CD14-positive monocyte (primary cell): ENCODE measurements at regions not wholly inside any gene's neighbourhood (a gene's known extent, or its start where the extent isn't known, plus 50 kb on each side); places are given as distances from the start of the nearest gene placed in this dataset.

Source experiments
- DNase-seq, 3 donors: peaks; one replicate each; pipeline ENCODE4 v3.0.0-alpha.2; 2011 to 2022
- H2AFZ ChIP-seq: 2 replicates; pipeline ENCODE4 v1.6.0; 2012; ENCODE audit warnings: mild to moderate bottlenecking, low read depth, low read length, inconsistent platforms; ENCODE audit not compliant: insufficient read depth, poor library complexity, severe bottlenecking
- H3K27ac ChIP-seq, 2 donors: 1 replicate in 1 of 2; 2 replicates in 1 of 2; pipeline ENCODE4 v1.5.1; 2012 to 2013; ENCODE audit warnings: low read length in 2 of 2, control low read depth in 1 of 2, inconsistent platforms in 1 of 2, low read depth in 1 of 2, mild to moderate bottlenecking in 1 of 2
- H3K27me3 ChIP-seq, 2 donors: one replicate each; pipeline versions ENCODE4 v1.6.0 to v1.6.1; 2011 to 2013; ENCODE audit warnings: low read length in 2 of 2; ENCODE audit not compliant: control insufficient read depth in 2 of 2, insufficient read depth in 2 of 2
- H3K36me3 ChIP-seq, 2 donors: replicated peaks in 1 of 2; 1 replicate in 1 of 2; 2 replicates in 1 of 2; pipeline versions ENCODE4 v1.5.1 to v1.6.1; 2012 to 2013; ENCODE audit warnings: low read length in 2 of 2, control low read depth in 1 of 2, inconsistent platforms in 1 of 2, mild to moderate bottlenecking in 1 of 2; ENCODE audit not compliant: insufficient read depth in 2 of 2, control insufficient read depth in 1 of 2
- H3K4me1 ChIP-seq, 2 donors: 1 replicate in 1 of 2; 2 replicates in 1 of 2; pipeline versions ENCODE4 v1.5.1 to v1.6.1; 2012 to 2013; ENCODE audit warnings: low read length in 2 of 2, control low read depth in 1 of 2, inconsistent platforms in 1 of 2, mild to moderate bottlenecking in 1 of 2, moderate library complexity in 1 of 2; ENCODE audit not compliant: insufficient read depth in 2 of 2, control insufficient read depth in 1 of 2
- H3K4me2 ChIP-seq: replicated peaks from 2 replicates; pipeline ENCODE3; 2012; ENCODE audit warnings: low read length, moderate library complexity, mild to moderate bottlenecking; ENCODE audit not compliant: poor library complexity, severe bottlenecking; ENCODE audit errors: extremely low read depth
- H3K4me3 ChIP-seq, 3 experiments: fragments of 200-600 bp in 1 of 3; sonication (generic) in 1 of 3; replicated peaks in 1 of 3; 1 replicate in 2 of 3; 2 replicates in 1 of 3; pipeline ENCODE4 v1.5.1; 2011 to 2013; ENCODE audit warnings: low read length in 3 of 3, mild to moderate bottlenecking in 3 of 3, control low read depth in 2 of 3, low read depth in 2 of 3, inconsistent platforms in 1 of 3, moderate library complexity in 1 of 3
- H3K79me2 ChIP-seq: 2 replicates; pipeline ENCODE4 v1.6.0; 2012; ENCODE audit warnings: mild to moderate bottlenecking, control low read depth, inconsistent platforms, low read length, moderate library complexity; ENCODE audit not compliant: insufficient read depth
- H3K9ac ChIP-seq: 2 replicates; pipeline ENCODE4 v1.6.0; 2017; ENCODE audit warnings: low read length, mild to moderate bottlenecking; ENCODE audit not compliant: insufficient read depth, poor library complexity, severe bottlenecking
- H3K9me3 ChIP-seq, 2 donors: replicated peaks in 1 of 2; 1 replicate in 1 of 2; 2 replicates in 1 of 2; pipeline versions ENCODE4 v1.5.1 to v1.6.1; 2012 to 2013; ENCODE audit warnings: low read length in 2 of 2, control low read depth in 1 of 2; ENCODE audit not compliant: control insufficient read depth in 1 of 2, insufficient read depth in 1 of 2
- H4K20me1 ChIP-seq: 2 replicates; pipeline ENCODE4 v1.6.0; 2012; ENCODE audit warnings: mild to moderate bottlenecking, low read length, control low read depth, moderate library complexity; ENCODE audit not compliant: insufficient read depth
- H3K27ac Mint-ChIP-seq, 7 donors: one replicate each; pipeline ENCODE4 v1.8.0; 2020; ENCODE audit warnings: mild to moderate bottlenecking in 7 of 7, mixed read lengths in 7 of 7, moderate library complexity in 6 of 7, inconsistent platforms in 2 of 7
- H3K27me3 Mint-ChIP-seq, 3 donors: one replicate each; pipeline ENCODE4 v1.8.0; 2021 to 2022; ENCODE audit warnings: low read depth in 3 of 3, mild to moderate bottlenecking in 3 of 3, mixed read lengths in 3 of 3, moderate library complexity in 3 of 3, inconsistent platforms in 1 of 3
- H3K36me3 Mint-ChIP-seq, 2 donors: one replicate each; pipeline ENCODE4 v1.8.0; 2020; ENCODE audit warnings: mixed read lengths in 2 of 2, inconsistent platforms in 1 of 2, mild to moderate bottlenecking in 1 of 2
- H3K4me1 Mint-ChIP-seq: one replicate; pipeline ENCODE4 v1.8.0; 2020; ENCODE audit warnings: mild to moderate bottlenecking, mixed read lengths
- H3K4me3 Mint-ChIP-seq, 2 donors: one replicate each; pipeline ENCODE4 v1.8.0; 2020; ENCODE audit warnings: mild to moderate bottlenecking in 2 of 2, mixed read lengths in 2 of 2, moderate library complexity in 1 of 2
- H3K9me3 Mint-ChIP-seq, 7 donors: one replicate each; pipeline ENCODE4 v1.8.0; 2020 to 2022; ENCODE audit warnings: mixed read lengths in 7 of 7, mild to moderate bottlenecking in 6 of 7, moderate library complexity in 6 of 7, inconsistent platforms in 2 of 7
- CTCF ChIP-seq: fragments of 200-600 bp; IDR thresholded peaks from one replicate; pipeline ENCODE4 v1.8.0; 2022; ENCODE audit warnings: antibody characterized with exemption, mild to moderate bottlenecking
- WGBS: methylation state at CpG from one replicate; pipeline ENCODE4 v1.1.5; 2013; ENCODE audit warnings: missing lambda C conversion rate; ENCODE audit not compliant: insufficient coverage; 5-methylcytosine and 5-hydroxymethylcytosine counted together
- intact Hi-C, 2 donors: fragments of 100-400 bp; cut with micrococcal nuclease; formaldehyde crosslinking; loops; one replicate each; pipeline versions ENCODE4 v1.15.0 to v1.15.1; 2023

- H3K4me3 ChIP-seq, result no peak overlapping the region
- H3K27me3 ChIP-seq, result no peaks in the 10 kb centered on the region
- no peaks in the 10 kb centered on the region for H3K36me3 ChIP-seq
- H3K9ac ChIP-seq, result no peak overlapping the region
- Mint-ChIP-seq H3K9me3 (peaks cover 0 to 14% (median 9%) of the 10 kb centered on the region in 7 donors), H3K4me1 (no peaks in the 10 kb centered on the region), H3K4me3 (no peak overlapping the region), H3K36me3 (no peaks in the 10 kb centered on the region), H3K27ac (no peak overlapping the region), H3K27me3 (peaks cover 0 to 2% (median 2%) of the 10 kb centered on the region in 3 donors)
- intact Hi-C loops, result no loop called here
- H2AFZ ChIP-seq, result no peak overlapping the region
- H3K79me2 ChIP-seq, result no peaks in the 10 kb centered on the region
- H3K4me2 ChIP-seq, result no peak overlapping the region
- peaks cover 10 to 12% of the 10 kb centered on the region in 2 donors for H3K9me3 ChIP-seq
- no peaks in the 10 kb centered on the region for H3K4me1 ChIP-seq
- no peak overlapping the region for H3K27ac ChIP-seq
- no peak for TF ChIP-seq CTCF
- no CpG with 5 or more reads among the region's 1 CpG for WGBS
- DNase-seq, result no peak
- no peaks in the 10 kb centered on the region for H4K20me1 ChIP-seq
Observed at GRCh38 chr17:71625330-71625729, 495.5 kb upstream of the SOX9 start.

- TF ChIP-seq CTCF, result no peak
- H3K27me3 ChIP-seq, result no peaks in the 10 kb centered on the region
- intact Hi-C loops, result no loop called here
Observed at GRCh38 chr17:71628306-71628705, 492.5 kb upstream of the SOX9 start.

More at GRCh38 chr17:71628306-71628705, 492.5 kb upstream of the SOX9 start:
- Histone ChIP-seq H2AFZ (no peak overlapping the region), H3K79me2 (no peaks in the 10 kb centered on the region), H3K9ac (no peak overlapping the region), H3K36me3 (no peaks in the 10 kb centered on the region), H3K4me1 (no peaks in the 10 kb centered on the region), H4K20me1 (no peaks in the 10 kb centered on the region), H3K9me3 (peaks cover under 1 to 3% of the 10 kb centered on the region in 2 donors), H3K4me3 (no peak overlapping the region), H3K4me2 (no peak overlapping the region), H3K27ac (no peak overlapping the region)
- Mint-ChIP-seq H3K27me3 (peaks cover 0 to 2% (median 2%) of the 10 kb centered on the region in 3 donors), H3K36me3 (no peaks in the 10 kb centered on the region), H3K27ac (no peak overlapping the region), H3K4me3 (no peak overlapping the region), H3K9me3 (peaks cover 0 to 6% (median 2%) of the 10 kb centered on the region in 7 donors), H3K4me1 (no peaks in the 10 kb centered on the region)
- no peak for DNase-seq
- 100% methylated on average over 1 of the region's 1 CpG for WGBS
